ENCODE measurements at regions not wholly inside any gene's neighbourhood (a gene's known extent, or its start where the extent isn't known, plus 50 kb on each side); places are given as distances from the start of the nearest gene placed in this dataset.

GRCh38 chr20:56715309-56715708, 86.2 kb downstream of the TFAP2C start:
- no peak overlapping the region for H3T11ph ChIP-seq (ENCODE audit: low read length)
- peak overlapping the region; percentile 77 for H3K14ac ChIP-seq (ENCODE audit: insufficient read depth, low read length)
- H3K56ac ChIP-seq (ENCODE audit: insufficient read length, low read depth, low read length) = no peak overlapping the region
- no peak overlapping the region for H3K23ac ChIP-seq (ENCODE audit: insufficient read length, low read depth, low read length)
- Mint-ChIP-seq H3K27me3 (ENCODE audit: low read depth) (peaks cover 2% of the 10 kb centered on the region), H3K36me3 (ENCODE audit: insufficient read depth in 1 of 3, low read depth in 3 of 3) (no peaks in the 10 kb centered on the region; a peak in 1 of 7 replicates), H3K27ac (peak overlapping the region in 1 of 3 experiments; percentile 69; a peak in 1 of 7 replicates), H3K4me1 (peaks cover 31 to 34% of the 10 kb centered on the region in 2 experiments), H3K9me3 (no peaks in the 10 kb centered on the region; a peak in 1 of 5 replicates), H3K4me3 (no peak overlapping the region)
- H2BK12ac ChIP-seq (ENCODE audit: insufficient read length, low read depth, low read length) = no peak overlapping the region
- H3K27me3 ChIP-seq (ENCODE audit: insufficient read depth, low read length) = 0 out of 2 replicates have a peak, but pooled peaks cover 2% of the 10 kb centered on the region
- H3K4me1 ChIP-seq (ENCODE audit: insufficient read depth, low read length) = no peaks in the 10 kb centered on the region; the same call in none of the 2 replicates
- DNase-seq = peak; percentile 66
- no peaks in the 10 kb centered on the region for H3K79me2 ChIP-seq (ENCODE audit: insufficient read depth, low read length)
- no peak for TF ChIP-seq CTCF (conservative IDR thresholded peaks at IDR 0.05)
- H2BK15ac ChIP-seq (ENCODE audit: low read depth, low read length) = no peak overlapping the region
- no peak overlapping the region for H2BK120ac ChIP-seq (ENCODE audit: low read depth, low read length, poor library complexity, severe bottlenecking)
- no peak overlapping the region for H3K4ac ChIP-seq (ENCODE audit: low read depth, low read length)
- H4K5ac ChIP-seq (ENCODE audit: insufficient read length, low read depth, low read length) = no peak overlapping the region
- H3K9ac ChIP-seq (ENCODE audit: extremely low read depth, insufficient read length, low read length) = no peak overlapping the region
- no peak overlapping the region for H3K4me2 ChIP-seq (ENCODE audit: insufficient read depth, insufficient read length, low read length)
- H3K9me3 ChIP-seq (ENCODE audit: control insufficient read depth, low read depth, low read length) = no peaks in the 10 kb centered on the region
- H3K23me2 ChIP-seq (ENCODE audit: insufficient read length, low read depth, low read length, poor library complexity, severe bottlenecking) = no peaks in the 10 kb centered on the region
- no peak overlapping the region for H4K91ac ChIP-seq (ENCODE audit: insufficient read length, low read depth, low read length)
- WGBS (ENCODE audit: extremely low coverage, insufficient read length, low lambda C conversion rate) = no CpG with 5 or more reads among the region's 10 CpGs
- peak overlapping the region; percentile 59 for H4K8ac ChIP-seq (replicated peaks; ENCODE audit: insufficient read length, low read depth, low read length)
- no peak overlapping the region for H2AFZ ChIP-seq (ENCODE audit: low read length)
- no peak overlapping the region for H3K27ac ChIP-seq (ENCODE audit: insufficient read length, low read depth, low read length)
- H2AK5ac ChIP-seq (ENCODE audit: insufficient read length, low read length) = no peak overlapping the region
- no peaks in the 10 kb centered on the region for H3K79me1 ChIP-seq (ENCODE audit: insufficient read depth, low read depth, low read length, poor library complexity, severe bottlenecking)
- H2BK20ac ChIP-seq (ENCODE audit: low read depth, low read length, poor library complexity, severe bottlenecking) = no peak overlapping the region
- H3K18ac ChIP-seq (ENCODE audit: insufficient read length, low read depth, low read length) = peak overlapping the region; percentile 26
- H2BK5ac ChIP-seq (ENCODE audit: insufficient read length, low read length) = no peak overlapping the region
- no peaks in the 10 kb centered on the region for H4K20me1 ChIP-seq (ENCODE audit: control insufficient read depth, insufficient read depth, insufficient read length)
